ENCODE measurements at regions not wholly inside any gene's neighbourhood (a gene's known extent, or its start where the extent isn't known, plus 50 kb on each side); places are given as distances from the start of the nearest gene placed in this dataset.

DNA sequence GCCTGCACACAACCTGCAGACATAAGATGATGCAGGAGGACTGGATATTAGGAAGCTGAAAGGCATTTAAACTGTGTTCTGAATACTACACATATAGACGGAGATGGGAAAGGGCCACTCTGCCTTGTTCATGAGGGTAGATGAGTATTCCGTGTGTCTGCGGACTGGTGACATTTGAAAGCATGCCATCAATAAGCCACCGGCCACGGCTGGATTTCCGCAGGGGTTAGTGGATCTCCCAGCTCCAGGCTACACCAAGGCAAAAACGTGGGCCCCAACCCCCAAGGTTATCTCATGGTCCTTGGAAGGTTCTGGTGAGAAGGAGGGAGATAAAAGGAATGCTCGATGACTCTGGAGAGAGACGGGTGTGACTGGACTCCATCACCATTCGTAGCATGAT, 78.6 kb upstream of the THBS2 start:
- TF ChIP-seq, protein P1, sequence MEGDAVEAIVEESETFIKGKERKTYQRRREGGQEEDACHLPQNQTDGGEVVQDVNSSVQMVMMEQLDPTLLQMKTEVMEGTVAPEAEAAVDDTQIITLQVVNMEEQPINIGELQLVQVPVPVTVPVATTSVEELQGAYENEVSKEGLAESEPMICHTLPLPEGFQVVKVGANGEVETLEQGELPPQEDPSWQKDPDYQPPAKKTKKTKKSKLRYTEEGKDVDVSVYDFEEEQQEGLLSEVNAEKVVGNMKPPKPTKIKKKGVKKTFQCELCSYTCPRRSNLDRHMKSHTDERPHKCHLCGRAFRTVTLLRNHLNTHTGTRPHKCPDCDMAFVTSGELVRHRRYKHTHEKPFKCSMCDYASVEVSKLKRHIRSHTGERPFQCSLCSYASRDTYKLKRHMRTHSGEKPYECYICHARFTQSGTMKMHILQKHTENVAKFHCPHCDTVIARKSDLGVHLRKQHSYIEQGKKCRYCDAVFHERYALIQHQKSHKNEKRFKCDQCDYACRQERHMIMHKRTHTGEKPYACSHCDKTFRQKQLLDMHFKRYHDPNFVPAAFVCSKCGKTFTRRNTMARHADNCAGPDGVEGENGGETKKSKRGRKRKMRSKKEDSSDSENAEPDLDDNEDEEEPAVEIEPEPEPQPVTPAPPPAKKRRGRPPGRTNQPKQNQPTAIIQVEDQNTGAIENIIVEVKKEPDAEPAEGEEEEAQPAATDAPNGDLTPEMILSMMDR (IDR thresholded peaks at IDR 0.05) = no peak
- TF ChIP-seq POLR2AphosphoS5 (IDR thresholded peaks at IDR 0.05) = no peak
- no peak for TF ChIP-seq POLR2A (IDR thresholded peaks at IDR 0.05)
- intact Hi-C loops (cut with DNase I; ENCODE audit: low total_unique reads) = no loop called here

DNA sequence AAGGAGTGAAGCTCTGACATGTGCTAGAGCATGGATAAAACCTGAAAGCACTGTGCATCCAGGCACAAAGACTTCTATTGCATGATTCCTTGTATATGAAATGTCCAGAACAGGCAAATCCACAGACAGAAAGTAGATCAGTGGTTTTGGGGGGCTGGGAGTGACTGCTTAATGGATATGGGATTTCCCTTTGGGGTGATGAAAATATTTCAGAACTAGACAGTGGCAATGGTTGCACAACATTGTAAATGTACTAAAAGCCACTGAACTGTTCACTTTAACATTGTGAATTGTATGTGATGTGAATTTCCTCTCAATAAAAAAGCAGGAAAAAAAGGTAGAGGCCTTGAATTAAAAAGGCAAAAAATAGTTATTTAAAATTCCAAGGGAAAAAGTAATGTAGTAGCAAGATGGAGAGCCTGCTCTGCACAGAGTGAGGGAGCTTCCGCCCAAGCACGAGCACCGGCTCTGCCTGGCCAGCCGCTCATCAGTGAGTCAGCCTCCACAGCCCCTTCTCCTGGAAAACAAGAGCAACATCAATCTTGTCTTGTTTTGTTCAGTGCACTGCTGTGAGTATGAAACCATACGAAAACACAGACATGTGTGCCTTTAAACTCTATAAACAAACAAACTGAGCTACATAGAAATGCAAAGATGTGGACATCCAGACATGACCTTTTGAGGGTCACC, 74.6 kb upstream of the THBS2 start:
- TF ChIP-seq POLR2AphosphoS5 (IDR thresholded peaks at IDR 0.05) = no peak
- no peak for TF ChIP-seq POLR2A (IDR thresholded peaks at IDR 0.05)
- TF ChIP-seq, protein P1 (IDR thresholded peaks at IDR 0.05) = no peak
- Histone ChIP-seq H3K4me3 (no peak overlapping the region), H3K36me3 (no peaks in the 10 kb centered on the region), H3K9me3 (no peaks in the 10 kb centered on the region), H3K27me3 (no peaks in the 10 kb centered on the region), H3K27ac (no peak overlapping the region), H3K4me1 (no peaks in the 10 kb centered on the region)
- no peak for DNase-seq (ENCODE audit: low spot score in 2 of 2)
- intact Hi-C loops (cut with DNase I; ENCODE audit: low total_unique reads) = no loop called here

More for the DNA sequence above, 78.6 kb upstream of the THBS2 start:
- no peaks in the 10 kb centered on the region for H3K36me3 ChIP-seq
- DNase-seq (ENCODE audit: low spot score in 2 of 2) = no peak
- H3K27ac ChIP-seq = no peak overlapping the region
- no peak overlapping the region for H3K4me3 ChIP-seq
- H3K27me3 ChIP-seq = no peaks in the 10 kb centered on the region
- no peaks in the 10 kb centered on the region for H3K4me1 ChIP-seq
- no peaks in the 10 kb centered on the region for H3K9me3 ChIP-seq

DNA sequence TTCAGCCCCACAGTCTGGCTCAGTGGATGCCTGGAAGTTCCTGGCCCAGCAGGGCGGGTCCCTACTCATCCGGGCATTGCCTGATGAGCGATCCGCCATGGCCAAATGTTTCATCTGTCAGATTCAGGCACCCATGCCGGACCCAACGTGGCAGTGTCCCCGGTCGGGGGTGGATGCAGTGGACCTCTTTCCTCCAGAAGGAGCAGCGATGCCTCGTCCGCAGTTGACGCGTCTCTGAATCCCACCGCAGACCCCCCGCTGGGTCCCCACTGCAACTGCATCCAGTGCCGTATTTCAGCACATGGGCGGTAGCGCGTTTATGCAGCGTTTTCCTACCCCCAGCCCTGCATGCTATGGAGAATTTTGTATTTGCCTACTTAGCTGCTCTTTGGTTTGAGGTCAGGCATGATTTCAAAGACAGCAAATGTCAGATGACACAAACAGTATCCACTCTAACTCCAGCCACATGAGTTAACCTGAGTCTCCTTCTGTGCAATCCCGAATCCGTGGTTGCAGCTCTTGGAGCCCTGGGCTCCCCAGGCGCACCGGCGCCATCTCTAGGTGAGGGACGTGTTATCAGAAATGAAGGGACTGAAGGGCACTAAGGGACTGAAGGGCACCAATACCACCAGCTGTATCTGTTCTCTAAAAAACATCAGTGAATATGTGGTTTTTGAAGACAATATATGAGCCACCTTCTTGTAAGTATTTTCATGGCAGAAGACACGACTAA, 72.6 kb upstream of the THBS2 start:
- intact Hi-C loops (cut with DNase I; ENCODE audit: low total_unique reads) = no loop called here

DNA sequence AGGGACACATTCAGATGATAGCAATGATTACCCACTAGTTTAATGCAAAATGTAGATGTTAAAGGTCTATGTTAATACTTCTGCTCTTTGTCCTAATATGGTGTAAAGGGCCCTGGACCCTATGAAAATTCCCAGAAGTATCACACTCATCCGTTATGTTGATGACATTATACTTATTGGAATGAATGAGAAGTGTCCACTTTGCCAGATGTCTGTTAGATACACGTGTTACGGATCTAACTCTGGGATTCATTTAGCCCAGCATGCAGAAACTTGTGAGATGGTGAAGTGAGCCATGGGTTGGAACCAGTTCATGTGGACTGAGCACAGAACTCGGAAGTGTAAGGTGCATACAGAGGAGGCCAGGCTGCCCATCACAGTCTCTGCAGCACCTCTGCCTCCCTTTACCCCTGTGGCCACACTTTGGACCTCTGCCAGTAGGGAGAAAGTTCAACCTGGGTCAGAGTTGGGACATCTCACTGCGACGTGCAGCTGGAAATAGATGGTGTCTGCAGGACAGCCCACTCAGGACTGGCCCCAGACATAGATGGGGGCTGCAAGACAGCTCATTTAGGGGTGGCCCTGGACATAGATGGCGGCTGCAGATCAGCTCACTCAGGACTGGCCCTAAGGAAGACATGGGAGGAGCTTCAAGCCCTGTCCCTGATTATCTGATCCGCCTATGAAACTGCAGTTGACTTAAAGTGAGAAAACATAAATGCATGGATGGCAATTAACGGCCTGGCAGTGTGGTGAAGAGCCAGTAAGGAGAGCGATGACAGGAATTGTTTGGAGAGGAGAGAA, 71.2 kb upstream of the THBS2 start:
- no peak overlapping the region for H3K27ac ChIP-seq
- intact Hi-C loops (cut with DNase I; ENCODE audit: low total_unique reads) = no loop called here
- H3K27me3 ChIP-seq = no peaks in the 10 kb centered on the region
- H3K4me1 ChIP-seq = no peaks in the 10 kb centered on the region
- no peak overlapping the region for H3K4me3 ChIP-seq
- no peaks in the 10 kb centered on the region for H3K36me3 ChIP-seq
- H3K9me3 ChIP-seq = no peaks in the 10 kb centered on the region
- DNase-seq (ENCODE audit: low spot score in 2 of 2) = no peak
- TF ChIP-seq POLR2AphosphoS5 (IDR thresholded peaks at IDR 0.05) = no peak
- no peak for TF ChIP-seq POLR2A (IDR thresholded peaks at IDR 0.05)
- TF ChIP-seq, protein P1 (IDR thresholded peaks at IDR 0.05) = no peak

More for the DNA sequence above, 72.6 kb upstream of the THBS2 start:
- no peak for TF ChIP-seq POLR2AphosphoS5 (IDR thresholded peaks at IDR 0.05)
- TF ChIP-seq, protein P1 (IDR thresholded peaks at IDR 0.05) = no peak
- no peak for TF ChIP-seq POLR2A (IDR thresholded peaks at IDR 0.05)
- H3K36me3 ChIP-seq = no peaks in the 10 kb centered on the region
- no peak for DNase-seq (ENCODE audit: low spot score in 2 of 2)
- H3K4me1 ChIP-seq = no peaks in the 10 kb centered on the region
- H3K4me3 ChIP-seq = no peak overlapping the region
- H3K27ac ChIP-seq = no peak overlapping the region
- H3K27me3 ChIP-seq = no peaks in the 10 kb centered on the region
- no peaks in the 10 kb centered on the region for H3K9me3 ChIP-seq
